ENCODE measurements at regions not wholly inside any gene's neighbourhood (a gene's known extent, or its start where the extent isn't known, plus 50 kb on each side); places are given as distances from the start of the nearest gene placed in this dataset.

DNA sequence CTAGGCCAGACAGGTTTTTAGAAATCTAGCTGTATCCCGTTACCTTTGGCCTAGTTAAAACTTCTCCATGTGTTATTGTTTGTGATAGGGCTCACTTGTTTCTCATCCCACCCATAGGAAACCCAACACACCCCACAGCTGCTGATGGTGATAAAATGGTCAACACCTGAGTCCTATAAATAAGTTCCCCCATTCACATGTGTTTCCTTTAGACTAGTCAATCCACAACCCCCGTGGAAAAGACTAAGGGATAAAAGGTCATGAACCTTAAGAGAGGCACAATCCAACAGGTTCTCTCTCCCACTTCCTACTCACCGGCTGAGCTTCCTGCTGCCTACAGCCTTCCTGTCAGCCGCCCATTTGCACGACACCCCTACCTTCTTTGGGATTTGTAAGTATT lies 768.4 kb downstream of the JRKL start:
- DNase-seq: peak; percentile 5

DNA sequence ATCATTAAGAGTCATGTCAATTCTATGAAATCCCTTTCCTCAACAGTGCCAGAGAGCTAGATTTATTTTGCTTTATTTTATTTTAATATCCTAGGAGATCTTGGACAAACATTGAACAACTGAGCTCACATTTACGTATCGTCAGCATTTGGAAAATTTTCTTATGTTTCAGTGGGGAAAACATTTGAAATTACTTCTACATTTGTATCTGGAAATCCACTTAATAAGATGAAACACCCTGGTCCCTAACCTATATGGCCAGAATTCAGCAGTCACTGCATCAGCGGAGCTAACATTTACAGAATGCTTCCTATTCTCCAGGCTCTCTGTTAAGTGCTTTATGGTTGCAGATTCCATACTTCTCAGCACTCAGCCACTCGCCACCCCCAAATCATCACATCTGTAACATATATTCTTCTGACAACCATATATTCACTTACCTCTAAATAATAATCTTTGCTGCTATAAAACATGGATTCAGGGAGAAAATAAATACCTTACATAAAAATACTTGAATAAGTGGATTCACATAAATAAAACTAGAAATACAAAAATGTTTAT lies 773.9 kb downstream of the JRKL start:
- DNase-seq: peak; percentile 11

GRCh38 chr11:97201743-97202612 lies 812.2 kb downstream of the JRKL start:
- DNase-seq: peak; percentile 81

GRCh38 chr11:97202613-97203292 lies 812.9 kb downstream of the JRKL start:
- DNase-seq: no peak

DNA sequence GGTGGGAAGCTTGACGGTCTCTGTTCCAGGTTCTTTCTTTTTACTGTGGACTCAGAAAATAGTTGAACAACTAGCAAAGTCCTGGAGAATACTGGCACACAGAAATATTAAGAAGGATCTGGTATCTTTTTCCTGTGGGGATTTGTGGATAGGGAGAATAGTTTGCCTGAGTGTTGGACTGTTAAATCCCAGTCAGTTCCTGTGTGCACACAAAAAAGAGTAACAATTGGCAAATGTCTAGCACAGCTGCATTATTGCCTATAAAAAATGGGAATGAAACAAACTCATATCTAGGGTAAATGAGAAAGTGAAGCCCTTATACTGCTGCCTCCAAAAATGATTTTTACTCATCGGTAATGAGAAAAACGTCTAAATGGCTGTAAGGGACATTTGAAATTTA lies 828.2 kb downstream of the JRKL start:
- DNase-seq: no peak

DNA sequence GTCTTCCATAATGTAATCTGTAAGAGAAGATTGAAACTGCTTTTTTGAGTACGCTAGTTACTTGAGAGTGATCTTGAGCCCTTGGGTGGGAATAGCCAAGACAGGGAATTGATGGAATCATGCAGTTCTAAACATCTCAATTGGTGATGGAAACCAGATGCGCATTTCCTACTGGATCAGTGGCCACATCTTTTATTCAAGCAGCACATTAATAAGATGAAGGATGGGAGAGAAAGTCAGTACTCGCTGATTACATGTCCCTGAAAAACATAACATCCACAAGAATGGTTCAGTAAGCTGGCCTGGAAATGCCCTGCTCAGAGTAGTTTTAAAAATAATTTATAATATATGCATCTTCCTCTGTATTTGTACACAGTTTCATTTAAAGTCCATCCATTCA lies 833.8 kb downstream of the JRKL start:
- DNase-seq: no peak

DNA sequence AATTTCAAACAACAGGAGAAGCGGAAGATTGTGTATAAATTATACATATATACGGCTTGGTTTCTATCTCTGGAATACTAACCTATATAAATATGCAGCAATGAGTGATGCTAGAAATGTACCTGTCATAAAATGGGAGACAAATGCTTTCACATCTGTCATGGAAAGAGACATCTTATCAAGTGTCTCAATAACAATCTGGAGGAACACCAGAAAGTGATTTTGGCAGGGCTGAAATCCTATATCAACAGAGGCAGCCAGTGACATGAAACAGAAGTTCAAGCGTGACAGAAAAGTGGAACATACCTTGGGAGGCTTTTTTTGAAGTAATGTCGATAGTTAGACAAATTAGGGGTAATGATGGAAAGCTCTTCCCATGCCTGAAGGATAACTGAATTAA lies 834.6 kb downstream of the JRKL start:
- DNase-seq: no peak

DNA sequence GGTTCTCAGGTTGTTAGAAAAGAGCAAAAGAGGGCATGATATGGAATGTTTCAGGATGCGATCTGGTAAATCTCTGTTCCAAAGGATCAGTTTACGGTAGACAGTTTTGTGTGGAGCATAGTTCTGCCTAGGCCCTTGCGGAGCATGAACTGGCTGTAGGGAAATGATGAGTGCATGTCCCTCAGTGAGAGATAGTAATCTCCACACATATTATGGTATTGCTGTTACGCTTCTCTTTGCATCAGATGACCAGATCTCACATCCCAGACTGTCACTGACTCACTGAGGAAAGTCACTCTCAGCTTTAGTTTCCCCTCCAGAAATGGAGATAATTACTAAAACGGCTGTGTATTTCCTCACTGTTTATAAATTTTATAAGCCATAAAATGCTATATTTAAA lies 836.0 kb downstream of the JRKL start:
- DNase-seq: no peak

GRCh38 chr11:97229936-97230335 lies 840.1 kb downstream of the JRKL start:
- DNase-seq: no peak

DNA sequence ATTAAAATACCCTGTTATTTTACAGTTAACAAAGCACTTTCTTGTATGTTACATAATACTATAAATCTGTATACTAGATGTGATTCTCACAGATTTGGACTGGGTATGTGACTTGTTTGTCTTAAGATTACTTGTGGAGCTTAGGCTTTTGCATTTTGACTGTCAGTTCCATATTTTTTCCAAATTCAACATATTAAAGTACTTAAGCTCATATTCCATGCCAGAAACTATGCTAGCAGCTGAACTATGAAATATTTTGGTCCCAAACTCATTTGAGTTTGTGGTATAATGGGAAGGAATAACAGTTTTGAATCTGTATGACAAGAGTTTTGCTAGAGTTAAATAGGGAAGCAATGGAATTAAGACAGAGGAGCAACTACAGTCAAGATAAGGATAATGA lies 841.4 kb downstream of the JRKL start:
- DNase-seq: peak; percentile 37

GRCh38 chr11:97234016-97234415 lies 844.2 kb downstream of the JRKL start:
- DNase-seq: no peak

- DNase-seq: no peak
These were observed 847.3 kb downstream of the JRKL start for GRCh38 chr11:97237151-97237550.

DNA sequence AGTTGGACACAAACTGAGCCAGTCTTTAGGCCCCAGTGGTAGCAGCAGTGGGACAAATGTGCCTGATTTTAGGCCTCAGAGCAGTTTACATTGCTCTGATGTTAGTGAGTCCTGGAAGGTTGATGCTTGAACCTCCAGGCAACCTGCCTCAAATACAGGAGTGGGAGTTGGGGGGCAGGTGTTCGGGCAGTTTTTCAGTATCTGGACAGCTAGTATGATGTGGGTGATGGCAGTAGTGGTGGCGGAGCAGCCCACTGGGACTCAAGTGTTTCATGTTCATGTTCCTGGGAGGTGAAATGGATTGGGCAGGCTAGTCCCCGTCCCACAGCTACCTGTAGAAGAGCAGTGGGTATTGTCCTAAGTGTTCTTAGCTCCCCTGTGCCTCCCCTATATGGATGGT lies 857.8 kb downstream of the JRKL start:
- DNase-seq: no peak

DNA sequence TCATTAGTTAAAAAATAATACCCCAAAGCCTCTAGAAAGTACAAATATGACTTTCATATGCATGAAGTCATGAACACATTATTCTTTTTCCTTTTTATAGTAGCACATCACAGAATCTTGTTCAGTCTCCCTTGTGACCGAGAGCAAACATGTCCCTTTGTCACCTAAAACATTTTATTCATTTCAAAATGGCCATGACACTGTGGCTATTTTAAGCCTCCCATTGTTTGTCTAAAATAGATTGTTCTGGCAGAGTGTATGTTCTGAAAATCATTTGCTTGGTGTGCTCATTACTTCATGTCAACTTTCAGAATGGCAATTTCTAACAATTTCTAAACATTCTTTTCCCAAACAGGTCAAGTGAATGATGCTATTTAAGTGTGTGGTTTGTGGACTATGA lies 865.0 kb downstream of the JRKL start:
- no peak for DNase-seq

GRCh38 chr11:97259434-97259833 lies 869.6 kb downstream of the JRKL start:
- no peak for DNase-seq

- DNase-seq: no peak
These were observed 870.1 kb downstream of the JRKL start for GRCh38 chr11:97259884-97260283.

DNA sequence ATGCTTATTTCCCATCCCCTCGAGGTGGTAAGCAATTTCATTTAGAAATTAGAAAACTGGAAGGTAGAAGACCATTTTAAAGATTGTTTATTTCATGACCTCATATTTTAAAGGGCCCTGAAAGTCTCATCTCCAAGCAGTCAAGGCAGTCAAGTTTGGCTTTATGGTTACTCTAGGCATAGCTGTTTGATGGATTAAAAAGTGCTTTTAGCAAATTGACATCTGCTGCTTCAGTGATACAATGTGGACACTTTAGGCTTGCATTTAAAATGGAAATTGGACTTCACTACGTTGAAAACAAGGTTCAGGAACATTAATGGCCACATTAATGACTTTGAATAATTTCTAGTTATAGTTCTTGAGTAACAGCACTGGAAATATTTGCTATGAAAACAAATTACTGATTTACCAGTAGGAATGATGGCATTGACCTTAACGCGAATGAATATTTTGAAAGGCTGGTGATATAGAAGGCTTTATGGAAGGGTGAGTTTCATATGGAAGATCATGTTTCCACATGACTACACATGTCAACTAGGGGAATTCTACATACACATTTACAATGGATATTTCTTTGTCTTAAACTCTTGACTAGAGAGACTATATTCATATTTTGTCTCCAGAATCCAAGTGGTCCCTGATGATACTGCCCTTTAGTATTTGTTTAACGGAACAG lies 873.5 kb downstream of the JRKL start:
- DNase-seq: no peak

GRCh38 chr11:97269527-97269926 lies 879.7 kb downstream of the JRKL start:
- DNase-seq: no peak

- DNase-seq: no peak
These were observed 889.5 kb downstream of the JRKL start for GRCh38 chr11:97279341-97279740.

GRCh38 chr11:97280347-97280746 lies 890.5 kb downstream of the JRKL start:
- no peak for DNase-seq

DNA sequence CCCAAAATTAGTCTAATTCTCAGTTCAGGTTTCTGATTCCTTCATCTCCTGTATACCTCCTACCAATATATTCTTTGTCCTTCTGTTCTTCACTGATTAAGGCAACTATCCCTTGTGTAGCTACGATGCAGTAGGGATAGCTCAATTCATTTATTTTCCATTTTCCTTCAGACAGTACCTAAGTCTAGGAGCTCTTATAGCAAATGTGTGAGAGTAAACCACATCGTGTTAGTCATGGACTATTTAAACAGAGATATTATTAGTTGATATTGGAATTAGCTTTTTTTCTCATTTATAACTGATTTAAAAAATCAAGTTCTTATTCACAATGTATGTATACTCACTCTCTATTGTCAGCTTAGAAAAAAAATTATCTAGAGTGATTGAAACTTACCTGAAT lies 900.0 kb downstream of the JRKL start:
- DNase-seq: no peak

DNA sequence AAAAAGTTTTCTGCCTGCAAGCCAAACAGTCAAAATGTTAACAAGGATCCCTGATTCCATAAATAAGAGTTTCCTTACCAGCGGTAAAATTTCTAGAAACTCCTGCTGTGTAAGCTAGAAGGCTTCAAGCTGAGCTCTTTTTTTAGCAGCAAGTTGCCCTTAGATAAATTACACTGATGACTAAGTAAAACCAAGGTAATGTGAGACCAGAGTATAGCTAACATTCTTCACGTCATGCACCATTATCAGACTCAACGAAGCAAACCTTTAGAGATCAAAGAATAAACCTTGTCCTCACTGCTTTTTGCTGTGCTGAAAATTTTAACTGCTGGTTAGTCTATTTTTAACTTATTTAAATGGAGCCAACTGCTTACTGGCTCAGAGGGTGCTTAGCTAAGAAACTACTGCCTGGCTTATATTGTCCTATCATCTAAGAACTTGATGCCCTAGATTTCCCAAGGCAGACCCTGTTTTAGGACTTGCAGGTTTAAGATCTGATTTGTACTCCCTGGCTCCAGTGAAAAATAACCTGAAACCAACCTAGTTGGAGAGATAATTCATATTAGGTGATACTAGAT lies 900.7 kb downstream of the JRKL start:
- DNase-seq: peak; percentile 5

DNA sequence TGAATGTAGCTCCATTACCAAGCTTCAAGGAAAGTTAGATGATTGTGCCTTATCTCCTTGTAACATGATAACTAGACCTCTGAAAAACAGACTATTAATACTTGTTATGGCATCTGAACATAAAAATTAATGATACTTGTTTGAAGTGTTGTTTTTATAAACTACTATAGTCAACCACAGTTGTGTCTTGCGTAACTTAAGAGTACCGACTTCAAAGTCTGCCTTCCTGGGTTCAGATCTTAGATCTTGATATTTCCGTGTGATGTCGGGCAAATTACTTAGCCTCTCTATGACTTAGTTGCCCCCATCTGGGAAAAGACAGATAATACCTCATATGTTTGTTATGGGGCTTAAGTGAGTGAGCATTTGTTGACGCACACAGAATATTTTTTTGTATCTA lies 906.5 kb downstream of the JRKL start:
- DNase-seq: no peak

Data from tongue (tissue), 1 donor.